ENCODE measurements at regions not wholly inside any gene's neighbourhood (a gene's known extent, or its start where the extent isn't known, plus 50 kb on each side); places are given as distances from the start of the nearest gene placed in this dataset.

GRCh38 chr10:113320211-113320610 lies 232.6 kb upstream of the HABP2 start:
- no peaks in the 10 kb centered on the region for H3K9me3 ChIP-seq (ENCODE audit: insufficient read depth, low read length)
- no peak for TF ChIP-seq CTCF (IDR thresholded peaks at IDR 0.05; ENCODE audit: low read depth, low read length)
- no peak for TF ChIP-seq EZH2phosphoT487 (IDR thresholded peaks at IDR 0.05; ENCODE audit: low read depth)
- H4K20me1 ChIP-seq (ENCODE audit: insufficient read depth, low read length), result no peaks in the 10 kb centered on the region
- peaks cover 2% of the 10 kb centered on the region; the same call in 1 of the 2 replicates for H3K4me1 ChIP-seq (ENCODE audit: low read length)
- H2AFZ ChIP-seq (ENCODE audit: low read depth, low read length), result no peak overlapping the region
- no peak overlapping the region for H3K4me2 ChIP-seq (ENCODE audit: low read length)
- no peaks in the 10 kb centered on the region for H3K36me3 ChIP-seq (replicated peaks; ENCODE audit: low read depth, low read length)
- no peak overlapping the region for H3K4me3 ChIP-seq (ENCODE audit: low read length)
- H3K27ac ChIP-seq (ENCODE audit: low read length), result no peak overlapping the region
- no peaks in the 10 kb centered on the region for H3K79me2 ChIP-seq (ENCODE audit: low read length)
- H3K27me3 ChIP-seq (ENCODE audit: low read depth, low read length), result peaks cover 8% of the 10 kb centered on the region; the same call in 1 of the 2 replicates
- no peak overlapping the region for H3K9ac ChIP-seq (ENCODE audit: low read length)

- Histone ChIP-seq H3K27ac (ENCODE audit: low read length) (no peak overlapping the region), H2AFZ (ENCODE audit: low read depth, low read length) (no peak overlapping the region), H3K27me3 (ENCODE audit: low read depth, low read length) (peaks cover 14% of the 10 kb centered on the region; the same call in 1 of the 2 replicates), H3K4me2 (ENCODE audit: low read length) (no peak overlapping the region), H3K9me3 (ENCODE audit: insufficient read depth, low read length) (no peaks in the 10 kb centered on the region), H3K9ac (ENCODE audit: low read length) (no peak overlapping the region), H3K4me3 (ENCODE audit: low read length) (no peak overlapping the region), H4K20me1 (ENCODE audit: insufficient read depth, low read length) (no peaks in the 10 kb centered on the region), H3K79me2 (ENCODE audit: low read length) (no peaks in the 10 kb centered on the region), H3K4me1 (ENCODE audit: low read length) (peaks cover 5% of the 10 kb centered on the region; the same call in 1 of the 2 replicates), H3K36me3 (replicated peaks; ENCODE audit: low read depth, low read length) (no peaks in the 10 kb centered on the region)
- TF ChIP-seq CTCF (IDR thresholded peaks at IDR 0.05; ENCODE audit: low read depth, low read length) (no peak), EZH2phosphoT487 (IDR thresholded peaks at IDR 0.05; ENCODE audit: low read depth) (no peak)
These were observed 231.9 kb upstream of the HABP2 start for GRCh38 chr10:113320987-113321386.

GRCh38 chr10:113322843-113323242 lies 230.0 kb upstream of the HABP2 start:
- no peak overlapping the region for H2AFZ ChIP-seq (ENCODE audit: low read depth, low read length)
- H4K20me1 ChIP-seq (ENCODE audit: insufficient read depth, low read length), result no peaks in the 10 kb centered on the region
- no peak overlapping the region for H3K4me2 ChIP-seq (ENCODE audit: low read length)
- H3K9ac ChIP-seq (ENCODE audit: low read length), result no peak overlapping the region
- H3K36me3 ChIP-seq (replicated peaks; ENCODE audit: low read depth, low read length), result no peaks in the 10 kb centered on the region
- H3K79me2 ChIP-seq (ENCODE audit: low read length), result no peaks in the 10 kb centered on the region
- no peak overlapping the region for H3K27ac ChIP-seq (ENCODE audit: low read length)
- H3K27me3 ChIP-seq (ENCODE audit: low read depth, low read length), result peaks cover 14% of the 10 kb centered on the region; the same call in 1 of the 2 replicates
- peaks cover 10% of the 10 kb centered on the region; the same call in 1 of the 2 replicates for H3K4me1 ChIP-seq (ENCODE audit: low read length)
- H3K4me3 ChIP-seq (ENCODE audit: low read length), result no peak overlapping the region
- no peak for TF ChIP-seq EZH2phosphoT487 (IDR thresholded peaks at IDR 0.05; ENCODE audit: low read depth)
- no peak for TF ChIP-seq CTCF (IDR thresholded peaks at IDR 0.05; ENCODE audit: low read depth, low read length)
- no peaks in the 10 kb centered on the region for H3K9me3 ChIP-seq (ENCODE audit: insufficient read depth, low read length)

- Histone ChIP-seq H3K9ac (ENCODE audit: low read length) (no peak overlapping the region), H3K27me3 (ENCODE audit: low read depth, low read length) (peaks cover 14% of the 10 kb centered on the region), H3K4me1 (ENCODE audit: low read length) (peaks cover 10% of the 10 kb centered on the region; the same call in 1 of the 2 replicates), H4K20me1 (ENCODE audit: insufficient read depth, low read length) (no peaks in the 10 kb centered on the region), H3K4me2 (ENCODE audit: low read length) (no peak overlapping the region), H3K79me2 (ENCODE audit: low read length) (no peaks in the 10 kb centered on the region), H3K4me3 (ENCODE audit: low read length) (no peak overlapping the region), H3K9me3 (ENCODE audit: insufficient read depth, low read length) (no peaks in the 10 kb centered on the region), H3K27ac (ENCODE audit: low read length) (no peak overlapping the region), H3K36me3 (replicated peaks; ENCODE audit: low read depth, low read length) (no peaks in the 10 kb centered on the region), H2AFZ (ENCODE audit: low read depth, low read length) (no peak overlapping the region)
- TF ChIP-seq EZH2phosphoT487 (IDR thresholded peaks at IDR 0.05; ENCODE audit: low read depth), result no peak
- no peak for TF ChIP-seq CTCF (IDR thresholded peaks at IDR 0.05; ENCODE audit: low read depth, low read length)
These were observed 228.9 kb upstream of the HABP2 start for GRCh38 chr10:113323985-113324384.

Measured in OCI-LY3 (cell line).